ENCODE measurements at regions not wholly inside any gene's neighbourhood (a gene's known extent, or its start where the extent isn't known, plus 50 kb on each side); places are given as distances from the start of the nearest gene placed in this dataset.

DNA sequence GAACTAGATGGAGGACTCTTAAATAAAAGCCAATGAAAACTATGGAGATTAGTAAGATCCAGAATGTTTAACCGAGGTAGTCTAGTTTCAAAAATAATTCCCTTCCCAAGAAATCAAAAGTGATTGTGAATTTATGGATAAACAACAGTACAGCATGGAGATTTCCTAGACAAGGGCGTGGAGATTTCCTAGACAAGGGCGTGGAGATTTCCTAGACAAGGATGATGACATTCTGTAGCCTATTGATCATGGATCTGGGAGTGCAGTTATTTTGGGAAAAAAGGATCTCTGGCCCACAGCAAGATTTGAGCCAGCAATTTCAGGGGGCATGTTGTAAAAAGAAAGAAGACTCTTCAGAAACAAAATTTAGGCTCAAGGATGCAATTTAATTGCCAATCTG is 175.3 kb downstream of the RAP2B start:
- intact Hi-C loops (cut with DNase I) = no loop called here
- TF ChIP-seq POLR2A (IDR thresholded peaks at IDR 0.05) = no peak
- TF ChIP-seq, protein P1, sequence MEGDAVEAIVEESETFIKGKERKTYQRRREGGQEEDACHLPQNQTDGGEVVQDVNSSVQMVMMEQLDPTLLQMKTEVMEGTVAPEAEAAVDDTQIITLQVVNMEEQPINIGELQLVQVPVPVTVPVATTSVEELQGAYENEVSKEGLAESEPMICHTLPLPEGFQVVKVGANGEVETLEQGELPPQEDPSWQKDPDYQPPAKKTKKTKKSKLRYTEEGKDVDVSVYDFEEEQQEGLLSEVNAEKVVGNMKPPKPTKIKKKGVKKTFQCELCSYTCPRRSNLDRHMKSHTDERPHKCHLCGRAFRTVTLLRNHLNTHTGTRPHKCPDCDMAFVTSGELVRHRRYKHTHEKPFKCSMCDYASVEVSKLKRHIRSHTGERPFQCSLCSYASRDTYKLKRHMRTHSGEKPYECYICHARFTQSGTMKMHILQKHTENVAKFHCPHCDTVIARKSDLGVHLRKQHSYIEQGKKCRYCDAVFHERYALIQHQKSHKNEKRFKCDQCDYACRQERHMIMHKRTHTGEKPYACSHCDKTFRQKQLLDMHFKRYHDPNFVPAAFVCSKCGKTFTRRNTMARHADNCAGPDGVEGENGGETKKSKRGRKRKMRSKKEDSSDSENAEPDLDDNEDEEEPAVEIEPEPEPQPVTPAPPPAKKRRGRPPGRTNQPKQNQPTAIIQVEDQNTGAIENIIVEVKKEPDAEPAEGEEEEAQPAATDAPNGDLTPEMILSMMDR (IDR thresholded peaks at IDR 0.05) = no peak

DNA sequence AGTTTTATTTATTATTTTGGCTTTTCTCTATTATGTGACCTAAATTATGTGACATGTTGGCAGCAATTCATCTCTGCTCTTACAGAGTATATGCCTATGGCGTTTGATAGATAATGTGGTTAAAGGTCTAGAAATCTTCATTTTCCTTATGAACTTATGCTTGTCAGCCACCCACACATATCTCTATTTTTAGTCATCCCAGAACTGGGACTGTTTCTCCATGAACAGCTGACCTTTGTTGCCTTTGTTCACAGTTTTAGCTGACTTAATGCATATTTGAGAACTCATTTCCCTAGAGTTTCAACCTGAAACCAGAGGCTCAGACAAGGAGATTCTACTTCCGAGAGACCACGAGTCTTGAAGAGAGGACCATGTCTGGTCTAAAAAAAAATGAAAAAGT is 176.5 kb downstream of the RAP2B start:
- Histone ChIP-seq H3K4me3 (no peak overlapping the region), H3K27me3 (no peaks in the 10 kb centered on the region), H3K27ac (peak overlapping the region in 1 of 12 donors; percentile 69), H3K4me1 (peaks cover 0 to 15% (median 0%) of the 10 kb centered on the region in 12 donors), H3K36me3 (no peaks in the 10 kb centered on the region), H3K9me3 (peaks cover 0 to 5% (median 0%) of the 10 kb centered on the region in 12 donors)
- no peak for DNase-seq
- TF ChIP-seq POLR2A (IDR thresholded peaks at IDR 0.05) = no peak
- TF ChIP-seq, protein P1 (IDR thresholded peaks at IDR 0.05) = no peak
- intact Hi-C loops (cut with DNase I) = no loop called here
- peak in 1 of 4 donors; percentile 37 for ATAC-seq
- 60 to 71% (median 65%) methylated on average over 3 of the region's 3 CpGs for WGBS, 4 donors

More for the DNA sequence above, 175.3 kb downstream of the RAP2B start:
- ATAC-seq (no peak), DNase-seq (no peak)
- WGBS, 4 donors = 77 to 88% (median 83%) methylated on average over 3 of the region's 3 CpGs
- H3K4me3 ChIP-seq = no peak overlapping the region
- H3K27ac ChIP-seq = no peak overlapping the region
- H3K4me1 ChIP-seq = peaks cover 0 to 15% (median 0%) of the 10 kb centered on the region in 12 donors
- no peaks in the 10 kb centered on the region for H3K36me3 ChIP-seq
- no peaks in the 10 kb centered on the region for H3K27me3 ChIP-seq
- peaks cover 0 to 5% (median 0%) of the 10 kb centered on the region in 12 donors for H3K9me3 ChIP-seq

DNA sequence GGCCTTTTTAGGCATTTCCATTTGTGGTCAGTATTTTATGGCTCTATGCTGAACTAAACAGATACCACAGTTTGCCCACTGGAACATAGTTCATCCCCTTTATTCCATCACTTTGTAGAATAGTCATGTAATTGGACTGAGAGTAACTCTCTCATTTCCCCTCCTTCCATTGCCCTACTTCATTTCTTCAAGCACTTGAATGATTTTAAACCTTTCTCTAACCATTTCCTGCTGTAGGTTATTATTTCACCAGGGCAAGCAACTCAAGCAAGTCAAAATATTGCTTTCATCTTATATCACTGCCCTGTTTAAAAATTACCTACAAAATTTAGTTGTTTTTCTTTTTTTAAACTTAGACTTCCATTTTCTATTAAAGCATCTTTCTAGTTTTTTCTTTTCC is 177.0 kb downstream of the RAP2B start:
- Histone ChIP-seq H3K36me3 (no peaks in the 10 kb centered on the region), H3K4me3 (no peak overlapping the region), H3K27ac (peak overlapping the region in 1 of 12 donors; percentile 69), H3K27me3 (no peaks in the 10 kb centered on the region), H3K4me1 (peaks cover 0 to 15% (median 0%) of the 10 kb centered on the region in 12 donors), H3K9me3 (peaks cover 0 to 5% (median 0%) of the 10 kb centered on the region in 12 donors)
- DNase-seq (no peak), ATAC-seq (no peak)
- intact Hi-C loops (cut with DNase I) = no loop called here
- no peak for TF ChIP-seq POLR2A (IDR thresholded peaks at IDR 0.05)
- TF ChIP-seq, protein P1 (IDR thresholded peaks at IDR 0.05) = no peak

DNA sequence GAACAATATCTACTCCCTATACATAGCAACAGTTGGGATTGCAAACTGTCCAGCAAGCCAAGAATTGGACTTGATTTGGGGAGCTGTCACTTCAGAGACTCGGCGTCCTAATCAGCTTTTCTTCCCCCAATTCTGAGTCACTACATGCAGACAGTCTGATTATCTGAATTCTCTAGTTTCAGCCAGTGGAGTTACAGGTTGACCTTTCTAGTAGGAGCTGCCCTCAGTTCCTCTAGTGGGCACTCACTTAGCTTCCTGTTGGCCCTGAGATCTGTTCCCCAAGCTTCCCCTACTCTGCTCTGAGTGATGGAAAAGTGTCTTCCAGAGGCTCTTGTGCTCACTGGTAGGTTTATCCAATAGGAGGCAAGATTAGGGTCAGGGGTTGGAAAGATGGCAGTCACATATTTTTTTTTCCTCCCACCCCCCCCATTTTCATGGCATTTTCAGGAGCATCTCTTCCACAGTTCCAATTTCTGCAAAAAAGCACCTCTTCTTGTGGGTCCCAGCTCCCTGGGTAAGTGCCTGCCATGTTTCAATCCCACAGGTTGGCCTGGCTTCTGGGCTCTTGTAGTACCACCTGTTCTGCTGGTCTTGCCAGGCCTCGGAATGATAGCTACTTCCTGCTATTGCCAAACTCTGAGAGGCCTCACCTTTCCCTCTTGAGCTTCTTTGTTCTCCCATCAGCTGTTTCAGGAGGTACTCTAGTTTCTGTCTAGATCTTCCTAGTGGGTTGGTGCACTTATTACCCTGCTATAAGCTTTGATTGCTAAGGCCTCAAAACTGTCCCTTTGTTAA is 182.2 kb downstream of the RAP2B start:
- no peak overlapping the region for H3K27ac ChIP-seq
- H3K27me3 ChIP-seq = no peaks in the 10 kb centered on the region
- H3K4me1 ChIP-seq = no peaks in the 10 kb centered on the region
- 58 to 74% (median 63%) methylated on average over 3 of the region's 3 CpGs for WGBS, 4 donors
- ATAC-seq (no peak), DNase-seq (no peak)
- no peak overlapping the region for H3K4me3 ChIP-seq
- peaks cover 0 to 17% (median 3%) of the 10 kb centered on the region in 12 donors for H3K9me3 ChIP-seq
- H3K36me3 ChIP-seq = no peaks in the 10 kb centered on the region
- TF ChIP-seq, protein P1 (IDR thresholded peaks at IDR 0.05) = no peak
- no peak for TF ChIP-seq POLR2A (IDR thresholded peaks at IDR 0.05)
- intact Hi-C loops (cut with DNase I) = no loop called here

All from heart left ventricle (tissue), 16 donors.